GM23338 (cell line): ENCODE measurements at regions not wholly inside any gene's neighbourhood (a gene's known extent, or its start where the extent isn't known, plus 50 kb on each side); places are given as distances from the start of the nearest gene placed in this dataset.

Experiments
- ATAC-seq: fragments of 200-7000 bp; cut with Tn5 transposase; 3 replicates; pipeline ENCODE4 v1.9.1; 2020
- DNase-seq: peaks from one replicate; pipeline ENCODE4 v3.0.0-alpha.2; 2015; ENCODE audit warnings: low spot score
- H2AFZ ChIP-seq: fragments of 200-600 bp; sonication (generic); 2 replicates; pipeline ENCODE4 v1.8.0; 2016; ENCODE audit warnings: antibody characterized with exemption, mild to moderate bottlenecking, moderate library complexity
- H3F3A ChIP-seq: fragments of 200-600 bp; sonication (generic); replicated peaks from 2 replicates; pipeline ENCODE4 v1.8.0; 2017; ENCODE audit warnings: antibody characterized with exemption, mixed run types, low read depth
- H3K27ac ChIP-seq: fragments of 200-600 bp; sonication (generic); 2 replicates; pipeline ENCODE4 v1.6.1; 2016; ENCODE audit warnings: low read depth
- H3K27me3 ChIP-seq: fragments of 200-600 bp; sonication (generic); 2 replicates; pipeline ENCODE4 v1.8.0; 2016; ENCODE audit warnings: mild to moderate bottlenecking, mixed run types, moderate library complexity; ENCODE audit not compliant: insufficient read depth
- H3K36me3 ChIP-seq: fragments of 200-600 bp; sonication (generic); 2 replicates; pipeline ENCODE4 v1.8.0; 2016; ENCODE audit warnings: mild to moderate bottlenecking; ENCODE audit not compliant: insufficient read depth
- H3K4me1 ChIP-seq: fragments of 200-600 bp; sonication (generic); 2 replicates; pipeline ENCODE4 v1.8.0; 2016; ENCODE audit warnings: mild to moderate bottlenecking, moderate library complexity; ENCODE audit not compliant: insufficient read depth
- H3K4me2 ChIP-seq: fragments of 200-600 bp; sonication (generic); 2 replicates; pipeline ENCODE4 v1.7.1; 2017; ENCODE audit warnings: mixed run types
- H3K4me3 ChIP-seq: fragments of 200-600 bp; sonication (generic); 2 replicates; pipeline ENCODE4 v1.6.1; 2016; ENCODE audit warnings: mixed run types
- H3K79me2 ChIP-seq: fragments of 200-600 bp; sonication (generic); replicated peaks from 2 replicates; pipeline ENCODE4 v1.8.0; 2017; ENCODE audit warnings: mild to moderate bottlenecking; ENCODE audit not compliant: insufficient read depth
- H3K9me2 ChIP-seq: fragments of 200-600 bp; sonication (generic); 2 replicates; pipeline ENCODE4 v1.8.0; 2017; ENCODE audit not compliant: insufficient read depth
- H4K20me1 ChIP-seq: fragments of 200-600 bp; sonication (generic); replicated peaks from 2 replicates; pipeline ENCODE4 v1.8.0; 2017; ENCODE audit warnings: mild to moderate bottlenecking; ENCODE audit not compliant: insufficient read depth
- H3K27ac Mint-ChIP-seq: 2 replicates; pipeline ENCODE4 v1.8.0; 2020; ENCODE audit warnings: inconsistent platforms, mild to moderate bottlenecking, moderate library complexity, mixed read lengths
- H3K27me3 Mint-ChIP-seq: 3 replicates; pipeline ENCODE4 v1.8.0; 2022; ENCODE audit warnings: low read depth, mild to moderate bottlenecking, moderate library complexity, mixed read lengths, inconsistent platforms; ENCODE audit not compliant: insufficient read depth, poor library complexity
- H3K36me3 Mint-ChIP-seq: 3 replicates; pipeline ENCODE4 v1.8.0; 2021; ENCODE audit warnings: low read depth, mild to moderate bottlenecking, inconsistent platforms, moderate library complexity, mixed read lengths
- H3K4me1 Mint-ChIP-seq: 3 replicates; pipeline ENCODE4 v1.8.0; 2020; ENCODE audit warnings: mild to moderate bottlenecking, inconsistent platforms, mixed read lengths
- H3K4me3 Mint-ChIP-seq: 3 replicates; pipeline ENCODE4 v1.8.0; 2021; ENCODE audit warnings: moderate library complexity, mild to moderate bottlenecking, inconsistent platforms, mixed read lengths
- H3K9me3 Mint-ChIP-seq: 3 replicates; pipeline ENCODE4 v1.8.0; 2020; ENCODE audit warnings: moderate library complexity, mild to moderate bottlenecking, inconsistent platforms, mixed read lengths
- CREB1 ChIP-seq: fragments of 250-450 bp; sonication (Bioruptor Pico); IDR thresholded peaks from 2 replicates; pipeline ENCODE4 v1.5.0; 2020; ENCODE audit warnings: low read depth, mild to moderate bottlenecking, moderate library complexity
- CTCF ChIP-seq, 2 experiments: fragments of 200-600 bp in 1 of 2; sonication (generic) in 1 of 2; conservative IDR thresholded peaks; 2 replicates each; pipeline versions ENCODE4 v1.5.1 to v1.6.1; 2016 to 2017; ENCODE audit warnings: antibody characterized with exemption in 2 of 2, low read depth in 2 of 2, mild to moderate bottlenecking in 2 of 2, moderate library complexity in 1 of 2
- EZH2 ChIP-seq: fragments of 200-600 bp; sonication (generic); IDR thresholded peaks from one replicate; pipeline ENCODE4 v1.8.0; 2017; ENCODE audit warnings: antibody characterized with exemption, mild to moderate bottlenecking, low read depth; ENCODE audit not compliant: unreplicated experiment
- EZH2phosphoT487 ChIP-seq: fragments of 200-600 bp; sonication (generic); IDR thresholded peaks from one replicate; pipeline ENCODE4 v1.8.1; 2018; ENCODE audit warnings: antibody characterized with exemption; ENCODE audit not compliant: unreplicated experiment
- JUNB ChIP-seq: IDR thresholded peaks from one replicate; pipeline ENCODE4 v1.6.1; 2016; ENCODE audit warnings: antibody characterized with exemption; ENCODE audit not compliant: unreplicated experiment
- NANOG ChIP-seq: IDR thresholded peaks from 2 replicates; pipeline ENCODE4 v1.6.1; 2016; ENCODE audit warnings: antibody characterized with exemption, borderline replicate concordance
- POLR2AphosphoS5 ChIP-seq: IDR thresholded peaks from 2 replicates; pipeline ENCODE4 v1.6.1; 2016; ENCODE audit warnings: antibody characterized with exemption, low read depth
- STAT1 ChIP-seq: IDR thresholded peaks from one replicate; pipeline ENCODE4 v1.6.1; 2016; ENCODE audit warnings: antibody characterized with exemption; ENCODE audit not compliant: unreplicated experiment
- ZNF114 ChIP-seq: fragments of 250-450 bp; sonication (Bioruptor Pico); IDR thresholded peaks from 2 replicates; pipeline ENCODE4 v1.5.0; 2020; ENCODE audit warnings: mild to moderate bottlenecking, moderate library complexity
- ZNF331 ChIP-seq: fragments of 250-450 bp; sonication (Bioruptor Pico); IDR thresholded peaks from 2 replicates; pipeline ENCODE4 v1.5.0; 2020; ENCODE audit warnings: low read depth, mild to moderate bottlenecking, moderate library complexity
- ZNF462 ChIP-seq: fragments of 250-450 bp; sonication (Bioruptor Pico); IDR thresholded peaks from 2 replicates; pipeline ENCODE4 v1.5.0; 2020; ENCODE audit warnings: mild to moderate bottlenecking, moderate library complexity
- TF ChIP-seq, protein P1 (sequence below): IDR thresholded peaks from 2 replicates; pipeline ENCODE4 v1.6.1; 2016; ENCODE audit warnings: antibody characterized with exemption
- TF ChIP-seq, protein P2 (sequence below): IDR thresholded peaks from one replicate; pipeline ENCODE4 v1.6.1; 2018; ENCODE audit warnings: antibody characterized with exemption; ENCODE audit not compliant: unreplicated experiment

DNA sequence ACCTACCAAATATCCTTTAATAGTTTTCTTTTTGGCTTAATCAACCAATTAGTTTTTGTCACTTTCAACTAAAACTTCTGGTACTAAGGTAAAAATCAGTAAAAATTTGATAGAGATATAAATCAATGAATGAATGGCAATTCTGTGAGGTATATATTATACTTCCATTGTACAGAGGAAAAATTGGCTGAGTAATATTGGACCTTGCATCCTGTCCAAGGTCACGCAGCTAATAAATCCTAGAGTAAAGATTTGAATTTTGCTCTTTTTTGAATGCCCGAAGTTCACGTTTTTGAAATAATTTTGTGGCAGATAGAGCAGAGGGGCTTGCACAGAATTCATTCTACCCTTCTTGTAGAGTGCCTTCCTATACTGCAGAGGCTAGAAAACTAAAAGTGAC, 81.1 kb upstream of the ZNF280D start:
- H3K79me2 ChIP-seq = no peaks in the 10 kb centered on the region
- H3K4me1 ChIP-seq = no peaks in the 10 kb centered on the region
- H3K4me3 ChIP-seq = no peak overlapping the region
- no peaks in the 10 kb centered on the region for H3K4me1 Mint-ChIP-seq
- H3K36me3 ChIP-seq = no peaks in the 10 kb centered on the region
- no peak overlapping the region for H3K4me2 ChIP-seq
- ATAC-seq (no peak), DNase-seq (no peak)
- no peaks in the 10 kb centered on the region for H3K27me3 ChIP-seq
- H3K27ac ChIP-seq = no peak overlapping the region
- no peak overlapping the region for H3K27ac Mint-ChIP-seq
- no peaks in the 10 kb centered on the region for H3K9me3 Mint-ChIP-seq
- H3K27me3 Mint-ChIP-seq = no peaks in the 10 kb centered on the region
- no peak for TF ChIP-seq EZH2phosphoT487
- no peak for TF ChIP-seq EZH2
- TF ChIP-seq NANOG = no peak
- TF ChIP-seq CTCF (conservative IDR thresholded peaks at IDR 0.05; ENCODE audit: low read depth in 2 of 2) = no peak
- no peak for TF ChIP-seq ZNF114 (CRISPR knock-in tag)
- no peak for TF ChIP-seq ZNF331 (CRISPR knock-in tag)
- TF ChIP-seq, protein P1, sequence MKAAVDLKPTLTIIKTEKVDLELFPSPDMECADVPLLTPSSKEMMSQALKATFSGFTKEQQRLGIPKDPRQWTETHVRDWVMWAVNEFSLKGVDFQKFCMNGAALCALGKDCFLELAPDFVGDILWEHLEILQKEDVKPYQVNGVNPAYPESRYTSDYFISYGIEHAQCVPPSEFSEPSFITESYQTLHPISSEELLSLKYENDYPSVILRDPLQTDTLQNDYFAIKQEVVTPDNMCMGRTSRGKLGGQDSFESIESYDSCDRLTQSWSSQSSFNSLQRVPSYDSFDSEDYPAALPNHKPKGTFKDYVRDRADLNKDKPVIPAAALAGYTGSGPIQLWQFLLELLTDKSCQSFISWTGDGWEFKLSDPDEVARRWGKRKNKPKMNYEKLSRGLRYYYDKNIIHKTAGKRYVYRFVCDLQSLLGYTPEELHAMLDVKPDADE = no peak
- TF ChIP-seq POLR2AphosphoS5 = no peak
- no peak for TF ChIP-seq ZNF462 (CRISPR knock-in tag)
- TF ChIP-seq, protein P2, sequence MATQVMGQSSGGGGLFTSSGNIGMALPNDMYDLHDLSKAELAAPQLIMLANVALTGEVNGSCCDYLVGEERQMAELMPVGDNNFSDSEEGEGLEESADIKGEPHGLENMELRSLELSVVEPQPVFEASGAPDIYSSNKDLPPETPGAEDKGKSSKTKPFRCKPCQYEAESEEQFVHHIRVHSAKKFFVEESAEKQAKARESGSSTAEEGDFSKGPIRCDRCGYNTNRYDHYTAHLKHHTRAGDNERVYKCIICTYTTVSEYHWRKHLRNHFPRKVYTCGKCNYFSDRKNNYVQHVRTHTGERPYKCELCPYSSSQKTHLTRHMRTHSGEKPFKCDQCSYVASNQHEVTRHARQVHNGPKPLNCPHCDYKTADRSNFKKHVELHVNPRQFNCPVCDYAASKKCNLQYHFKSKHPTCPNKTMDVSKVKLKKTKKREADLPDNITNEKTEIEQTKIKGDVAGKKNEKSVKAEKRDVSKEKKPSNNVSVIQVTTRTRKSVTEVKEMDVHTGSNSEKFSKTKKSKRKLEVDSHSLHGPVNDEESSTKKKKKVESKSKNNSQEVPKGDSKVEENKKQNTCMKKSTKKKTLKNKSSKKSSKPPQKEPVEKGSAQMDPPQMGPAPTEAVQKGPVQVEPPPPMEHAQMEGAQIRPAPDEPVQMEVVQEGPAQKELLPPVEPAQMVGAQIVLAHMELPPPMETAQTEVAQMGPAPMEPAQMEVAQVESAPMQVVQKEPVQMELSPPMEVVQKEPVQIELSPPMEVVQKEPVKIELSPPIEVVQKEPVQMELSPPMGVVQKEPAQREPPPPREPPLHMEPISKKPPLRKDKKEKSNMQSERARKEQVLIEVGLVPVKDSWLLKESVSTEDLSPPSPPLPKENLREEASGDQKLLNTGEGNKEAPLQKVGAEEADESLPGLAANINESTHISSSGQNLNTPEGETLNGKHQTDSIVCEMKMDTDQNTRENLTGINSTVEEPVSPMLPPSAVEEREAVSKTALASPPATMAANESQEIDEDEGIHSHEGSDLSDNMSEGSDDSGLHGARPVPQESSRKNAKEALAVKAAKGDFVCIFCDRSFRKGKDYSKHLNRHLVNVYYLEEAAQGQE = no peak
- no peak for TF ChIP-seq JUNB
- TF ChIP-seq CREB1 (CRISPR knock-in tag) = no peak
- TF ChIP-seq STAT1 = no peak
- no peaks in the 10 kb centered on the region for H3K36me3 Mint-ChIP-seq
- no peaks in the 10 kb centered on the region for H4K20me1 ChIP-seq
- H3K4me3 Mint-ChIP-seq = no peak overlapping the region
- no peak overlapping the region for H2AFZ ChIP-seq
- no peaks in the 10 kb centered on the region for H3K9me2 ChIP-seq
- H3F3A ChIP-seq = no peaks in the 10 kb centered on the region
